HL-60 (cell line): ENCODE measurements at regions not wholly inside any gene's neighbourhood (a gene's known extent, or its start where the extent isn't known, plus 50 kb on each side); places are given as distances from the start of the nearest gene placed in this dataset.

Experiments
- DNase-seq, 2 experiments: peaks; one replicate each; pipeline ENCODE4 v3.0.0-alpha.2; 2010 to 2020; ENCODE audit warnings: low read depth in 1 of 2, low spot score in 1 of 2
- H3K27ac ChIP-seq: fragments of 250-450 bp; sonication (Bioruptor Pico); replicated peaks from 2 replicates; pipeline ENCODE4 v1.5.1; 2020; ENCODE audit warnings: mild to moderate bottlenecking, moderate library complexity
- H3K27me3 ChIP-seq: fragments of 250-450 bp; sonication (Bioruptor Pico); 2 replicates; pipeline ENCODE4 v1.5.1; 2021; ENCODE audit warnings: mild to moderate bottlenecking, moderate library complexity; ENCODE audit not compliant: insufficient read depth, poor library complexity, severe bottlenecking
- H3K4me3 ChIP-seq: replicated peaks from 2 replicates; pipeline ENCODE4 v1.5.1; 2011; ENCODE audit warnings: mild to moderate bottlenecking, control low read depth, low read length; ENCODE audit not compliant: insufficient read depth
- GABPA ChIP-seq: IDR thresholded peaks from 2 replicates; pipeline ENCODE4 v1.6.1; 2012; ENCODE audit warnings: low read depth
- POLR2AphosphoS5 ChIP-seq: IDR thresholded peaks from 2 replicates; pipeline ENCODE4 v1.6.1; 2012; ENCODE audit warnings: low read depth
- SPI1 ChIP-seq: IDR thresholded peaks from 2 replicates; pipeline ENCODE4 v1.6.1; 2012; ENCODE audit warnings: low read depth, mild to moderate bottlenecking, borderline replicate concordance
- TF ChIP-seq, protein P1 (sequence below): IDR thresholded peaks from one replicate; pipeline ENCODE4 v1.5.1; 2011; ENCODE audit warnings: low read length, control low read depth, inconsistent platforms; ENCODE audit not compliant: insufficient read depth
- TF ChIP-seq, protein P2 (sequence below): IDR thresholded peaks from 2 replicates; pipeline ENCODE4 v1.6.1; 2012; ENCODE audit warnings: low read depth; ENCODE audit not compliant: insufficient replicate concordance

DNA sequence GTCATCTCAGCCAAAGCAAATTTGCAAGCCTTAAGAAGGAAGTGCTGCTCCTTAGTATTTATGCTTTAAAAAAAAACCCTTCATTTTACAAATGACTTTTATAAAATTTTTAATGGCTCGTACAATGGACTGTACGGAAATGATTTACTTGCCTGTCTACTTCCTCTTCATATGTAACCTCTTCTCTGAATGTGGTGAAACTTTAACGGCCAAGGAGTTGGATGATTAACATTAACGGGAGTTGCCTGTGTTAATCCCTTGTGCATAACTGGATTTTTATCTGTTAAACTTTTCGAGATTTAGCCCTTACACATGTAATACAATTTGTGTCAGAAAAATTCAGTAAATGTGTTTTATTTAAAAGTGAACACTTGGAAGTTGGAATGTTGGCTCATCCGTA, 429.4 kb downstream of the TBC1D4 start:
- no peak overlapping the region for H3K27ac ChIP-seq
- DNase-seq: no peak
- TF ChIP-seq GABPA (no peak), POLR2AphosphoS5 (no peak), SPI1 (no peak)
- TF ChIP-seq, protein P1, sequence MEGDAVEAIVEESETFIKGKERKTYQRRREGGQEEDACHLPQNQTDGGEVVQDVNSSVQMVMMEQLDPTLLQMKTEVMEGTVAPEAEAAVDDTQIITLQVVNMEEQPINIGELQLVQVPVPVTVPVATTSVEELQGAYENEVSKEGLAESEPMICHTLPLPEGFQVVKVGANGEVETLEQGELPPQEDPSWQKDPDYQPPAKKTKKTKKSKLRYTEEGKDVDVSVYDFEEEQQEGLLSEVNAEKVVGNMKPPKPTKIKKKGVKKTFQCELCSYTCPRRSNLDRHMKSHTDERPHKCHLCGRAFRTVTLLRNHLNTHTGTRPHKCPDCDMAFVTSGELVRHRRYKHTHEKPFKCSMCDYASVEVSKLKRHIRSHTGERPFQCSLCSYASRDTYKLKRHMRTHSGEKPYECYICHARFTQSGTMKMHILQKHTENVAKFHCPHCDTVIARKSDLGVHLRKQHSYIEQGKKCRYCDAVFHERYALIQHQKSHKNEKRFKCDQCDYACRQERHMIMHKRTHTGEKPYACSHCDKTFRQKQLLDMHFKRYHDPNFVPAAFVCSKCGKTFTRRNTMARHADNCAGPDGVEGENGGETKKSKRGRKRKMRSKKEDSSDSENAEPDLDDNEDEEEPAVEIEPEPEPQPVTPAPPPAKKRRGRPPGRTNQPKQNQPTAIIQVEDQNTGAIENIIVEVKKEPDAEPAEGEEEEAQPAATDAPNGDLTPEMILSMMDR: no peak
- TF ChIP-seq, protein P2, sequence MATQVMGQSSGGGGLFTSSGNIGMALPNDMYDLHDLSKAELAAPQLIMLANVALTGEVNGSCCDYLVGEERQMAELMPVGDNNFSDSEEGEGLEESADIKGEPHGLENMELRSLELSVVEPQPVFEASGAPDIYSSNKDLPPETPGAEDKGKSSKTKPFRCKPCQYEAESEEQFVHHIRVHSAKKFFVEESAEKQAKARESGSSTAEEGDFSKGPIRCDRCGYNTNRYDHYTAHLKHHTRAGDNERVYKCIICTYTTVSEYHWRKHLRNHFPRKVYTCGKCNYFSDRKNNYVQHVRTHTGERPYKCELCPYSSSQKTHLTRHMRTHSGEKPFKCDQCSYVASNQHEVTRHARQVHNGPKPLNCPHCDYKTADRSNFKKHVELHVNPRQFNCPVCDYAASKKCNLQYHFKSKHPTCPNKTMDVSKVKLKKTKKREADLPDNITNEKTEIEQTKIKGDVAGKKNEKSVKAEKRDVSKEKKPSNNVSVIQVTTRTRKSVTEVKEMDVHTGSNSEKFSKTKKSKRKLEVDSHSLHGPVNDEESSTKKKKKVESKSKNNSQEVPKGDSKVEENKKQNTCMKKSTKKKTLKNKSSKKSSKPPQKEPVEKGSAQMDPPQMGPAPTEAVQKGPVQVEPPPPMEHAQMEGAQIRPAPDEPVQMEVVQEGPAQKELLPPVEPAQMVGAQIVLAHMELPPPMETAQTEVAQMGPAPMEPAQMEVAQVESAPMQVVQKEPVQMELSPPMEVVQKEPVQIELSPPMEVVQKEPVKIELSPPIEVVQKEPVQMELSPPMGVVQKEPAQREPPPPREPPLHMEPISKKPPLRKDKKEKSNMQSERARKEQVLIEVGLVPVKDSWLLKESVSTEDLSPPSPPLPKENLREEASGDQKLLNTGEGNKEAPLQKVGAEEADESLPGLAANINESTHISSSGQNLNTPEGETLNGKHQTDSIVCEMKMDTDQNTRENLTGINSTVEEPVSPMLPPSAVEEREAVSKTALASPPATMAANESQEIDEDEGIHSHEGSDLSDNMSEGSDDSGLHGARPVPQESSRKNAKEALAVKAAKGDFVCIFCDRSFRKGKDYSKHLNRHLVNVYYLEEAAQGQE: no peak
- H3K27me3 ChIP-seq: no peaks in the 10 kb centered on the region
- no peak overlapping the region for H3K4me3 ChIP-seq

DNA sequence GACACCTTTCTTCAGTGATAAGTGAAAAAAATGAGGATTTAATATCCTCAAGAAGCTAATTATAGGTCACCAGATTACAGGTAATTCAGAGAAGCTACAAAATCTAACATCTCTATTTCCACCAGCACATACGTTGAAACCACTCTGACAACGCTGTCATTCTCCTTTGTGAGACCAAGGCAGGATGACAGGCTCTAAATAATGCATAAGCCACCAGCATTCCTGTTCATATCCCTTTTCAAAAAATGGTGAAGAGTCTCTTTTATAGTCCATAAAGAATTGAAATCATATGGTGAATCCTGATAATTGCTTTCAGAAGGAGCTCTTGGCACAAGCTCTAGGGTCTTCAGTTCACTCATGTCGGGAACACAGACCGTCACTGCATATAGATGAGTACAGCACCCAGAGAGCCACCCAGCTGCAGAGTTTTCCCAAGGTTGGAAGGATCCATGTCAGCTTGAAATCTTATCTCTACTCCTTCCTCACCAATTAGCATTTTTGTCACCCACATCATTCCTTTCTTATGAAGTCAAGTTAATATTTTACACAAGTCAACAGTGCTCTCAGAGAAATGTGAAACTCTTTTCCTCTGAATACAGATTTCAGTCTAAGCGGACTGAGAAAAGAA, 431.4 kb downstream of the TBC1D4 start:
- TF ChIP-seq GABPA: no peak
- TF ChIP-seq, protein P2: no peak
- no peak for TF ChIP-seq SPI1
- TF ChIP-seq, protein P1: no peak
- TF ChIP-seq POLR2AphosphoS5: no peak
- DNase-seq: no peak
- no peaks in the 10 kb centered on the region for H3K27me3 ChIP-seq
- no peak overlapping the region for H3K4me3 ChIP-seq
- no peak overlapping the region for H3K27ac ChIP-seq

DNA sequence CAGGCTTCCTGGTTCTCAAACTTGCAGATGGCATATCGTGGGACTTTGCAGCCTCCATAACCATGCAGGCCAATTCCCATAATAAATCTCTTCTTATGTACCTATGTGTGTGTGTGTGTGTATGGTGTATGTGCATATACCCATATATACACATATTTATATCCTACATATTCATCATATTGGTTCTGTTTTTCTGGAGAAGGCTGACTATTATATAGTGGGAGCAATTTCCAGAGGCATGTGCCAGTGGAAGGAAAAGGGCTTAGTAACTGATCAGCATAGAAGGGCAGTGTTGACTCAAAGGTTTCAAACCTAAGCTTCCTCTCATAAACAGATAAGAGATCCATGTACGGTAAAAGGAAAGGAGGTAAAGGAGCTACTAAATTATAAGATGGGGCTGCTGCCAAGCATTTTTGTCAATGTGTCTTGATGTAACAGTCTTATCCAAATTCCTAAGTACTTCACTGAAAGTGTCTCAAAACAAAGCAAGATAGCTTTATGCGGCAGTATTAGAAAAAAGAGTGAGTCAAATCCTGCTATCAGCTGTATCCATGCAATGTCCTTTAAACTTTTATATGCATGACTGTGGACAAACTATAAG, 432.1 kb downstream of the TBC1D4 start:
- Histone ChIP-seq H3K27ac (no peak overlapping the region), H3K27me3 (no peaks in the 10 kb centered on the region), H3K4me3 (no peak overlapping the region)
- TF ChIP-seq SPI1 (no peak), POLR2AphosphoS5 (no peak), GABPA (no peak)
- TF ChIP-seq, protein P2: no peak
- TF ChIP-seq, protein P1: no peak
- no peak for DNase-seq
